Fibroblast of lung (primary cell): ENCODE measurements at regions not wholly inside any gene's neighbourhood (a gene's known extent, or its start where the extent isn't known, plus 50 kb on each side); places are given as distances from the start of the nearest gene placed in this dataset.

Experiments used
- DNase-seq, 2 donors: peaks; one replicate each; pipeline versions ENCODE4 v3.0.0 to v3.0.0-alpha.2; 2010; ENCODE audit warnings: low read depth in 2 of 2
- H2AFZ ChIP-seq: 2 replicates; pipeline ENCODE4 v1.5.1; 2012; ENCODE audit warnings: low read length, control low read depth, inconsistent platforms
- H3K27ac ChIP-seq: 2 replicates; pipeline ENCODE4 v1.5.1; 2011; ENCODE audit warnings: low read length, control low read depth; ENCODE audit not compliant: insufficient read depth
- H3K27me3 ChIP-seq: 2 replicates; pipeline ENCODE4 v1.5.1; 2011; ENCODE audit warnings: mild to moderate bottlenecking, low read length; ENCODE audit not compliant: control insufficient read depth, insufficient read depth
- H3K36me3 ChIP-seq: 2 replicates; pipeline ENCODE4 v1.5.1; 2011; ENCODE audit warnings: low read length; ENCODE audit not compliant: control insufficient read depth, insufficient read depth
- H3K4me1 ChIP-seq: 2 replicates; pipeline ENCODE4 v1.5.1; 2011; ENCODE audit warnings: low read length; ENCODE audit not compliant: control insufficient read depth, insufficient read depth; ENCODE audit errors: extremely low read depth
- H3K4me2 ChIP-seq: 2 replicates; pipeline ENCODE4 v1.5.1; 2011; ENCODE audit warnings: low read length, control low read depth; ENCODE audit not compliant: insufficient read depth; ENCODE audit errors: extremely low read depth
- H3K4me3 ChIP-seq, 4 experiments: fragments of 200-600 bp in 1 of 4; sonication (generic) in 1 of 4; replicated peaks in 1 of 4; 2 replicates each; pipeline ENCODE4 v1.5.1; 2011 to 2016; ENCODE audit warnings: low read length in 4 of 4, low read depth in 3 of 4, mild to moderate bottlenecking in 3 of 4, control low read depth in 2 of 4, inconsistent platforms in 1 of 4, mixed read lengths in 1 of 4; ENCODE audit not compliant: insufficient read depth in 1 of 4; ENCODE audit errors: control extremely low read depth in 1 of 4
- H3K79me2 ChIP-seq: 2 replicates; pipeline ENCODE4 v1.5.1; 2012; ENCODE audit warnings: mild to moderate bottlenecking, low read length, inconsistent platforms; ENCODE audit not compliant: control insufficient read depth, insufficient read depth
- H3K9ac ChIP-seq: 2 replicates; pipeline ENCODE4 v1.5.1; 2011; ENCODE audit warnings: mild to moderate bottlenecking, low read length, control low read depth; ENCODE audit not compliant: insufficient read depth
- H3K9me3 ChIP-seq: 2 replicates; pipeline ENCODE4 v1.5.1; 2012; ENCODE audit warnings: low read depth, low read length; ENCODE audit not compliant: control insufficient read depth, insufficient read depth
- H4K20me1 ChIP-seq: 2 replicates; pipeline ENCODE4 v1.5.1; 2011; ENCODE audit warnings: low read length; ENCODE audit not compliant: control insufficient read depth, insufficient read depth; ENCODE audit errors: extremely low read depth
- EZH2 ChIP-seq: IDR thresholded peaks from 2 replicates; pipeline ENCODE4 v1.5.1; 2012; ENCODE audit warnings: low read length, control low read depth, mild to moderate bottlenecking; ENCODE audit errors: missing control alignments
- TF ChIP-seq, protein P1 (sequence below), 2 donors: IDR thresholded peaks in 1 of 2; conservative IDR thresholded peaks in 1 of 2; 1 replicate in 1 of 2; 2 replicates in 1 of 2; pipeline ENCODE4 v1.5.1; 2011 to 2012; ENCODE audit warnings: low read length in 2 of 2, control low read depth in 1 of 2, inconsistent platforms in 1 of 2, low read depth in 1 of 2, mild to moderate bottlenecking in 1 of 2

DNA sequence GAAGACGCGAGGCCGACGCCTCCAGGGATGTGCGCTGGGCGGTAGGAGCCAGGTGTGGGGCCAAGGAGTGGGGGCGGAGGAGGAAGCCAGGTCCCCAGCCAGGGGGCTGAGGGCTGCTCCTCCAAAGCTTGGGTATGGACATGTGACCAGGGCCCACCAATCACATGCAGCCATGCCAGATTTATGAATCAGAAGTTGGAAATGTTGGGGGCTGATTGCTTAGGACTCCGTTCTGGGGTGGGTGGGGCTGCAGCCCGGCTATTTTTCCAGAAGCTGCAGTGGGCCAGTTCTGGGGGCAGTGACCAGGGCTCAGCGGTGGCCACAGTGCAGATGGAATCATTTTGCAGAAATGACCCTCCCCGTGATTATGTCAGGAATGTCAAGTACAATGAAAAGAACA lies 96.0 kb downstream of the CEBPB start:
- H3K36me3 ChIP-seq = no peaks in the 10 kb centered on the region
- TF ChIP-seq, protein P1, sequence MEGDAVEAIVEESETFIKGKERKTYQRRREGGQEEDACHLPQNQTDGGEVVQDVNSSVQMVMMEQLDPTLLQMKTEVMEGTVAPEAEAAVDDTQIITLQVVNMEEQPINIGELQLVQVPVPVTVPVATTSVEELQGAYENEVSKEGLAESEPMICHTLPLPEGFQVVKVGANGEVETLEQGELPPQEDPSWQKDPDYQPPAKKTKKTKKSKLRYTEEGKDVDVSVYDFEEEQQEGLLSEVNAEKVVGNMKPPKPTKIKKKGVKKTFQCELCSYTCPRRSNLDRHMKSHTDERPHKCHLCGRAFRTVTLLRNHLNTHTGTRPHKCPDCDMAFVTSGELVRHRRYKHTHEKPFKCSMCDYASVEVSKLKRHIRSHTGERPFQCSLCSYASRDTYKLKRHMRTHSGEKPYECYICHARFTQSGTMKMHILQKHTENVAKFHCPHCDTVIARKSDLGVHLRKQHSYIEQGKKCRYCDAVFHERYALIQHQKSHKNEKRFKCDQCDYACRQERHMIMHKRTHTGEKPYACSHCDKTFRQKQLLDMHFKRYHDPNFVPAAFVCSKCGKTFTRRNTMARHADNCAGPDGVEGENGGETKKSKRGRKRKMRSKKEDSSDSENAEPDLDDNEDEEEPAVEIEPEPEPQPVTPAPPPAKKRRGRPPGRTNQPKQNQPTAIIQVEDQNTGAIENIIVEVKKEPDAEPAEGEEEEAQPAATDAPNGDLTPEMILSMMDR (conservative IDR thresholded peaks at IDR 0.05 in 1 of 2, IDR thresholded peaks at IDR 0.05 in 1 of 2; ENCODE audit: low read depth in 1 of 2, low read length in 2 of 2) = no peak
- TF ChIP-seq EZH2 = no peak
- H3K27ac ChIP-seq = peak overlapping the region; percentile 84
- H3K79me2 ChIP-seq = no peaks in the 10 kb centered on the region
- H4K20me1 ChIP-seq = no peaks in the 10 kb centered on the region
- no peak overlapping the region for H3K4me3 ChIP-seq
- H3K9ac ChIP-seq = peak overlapping the region; percentile 45
- peaks cover 42% of the 10 kb centered on the region for H3K4me1 ChIP-seq
- H2AFZ ChIP-seq = no peak overlapping the region
- DNase-seq = peak; percentile 88 to 92
- no peak overlapping the region for H3K4me2 ChIP-seq
- no peaks in the 10 kb centered on the region for H3K9me3 ChIP-seq
- no peaks in the 10 kb centered on the region for H3K27me3 ChIP-seq

DNA sequence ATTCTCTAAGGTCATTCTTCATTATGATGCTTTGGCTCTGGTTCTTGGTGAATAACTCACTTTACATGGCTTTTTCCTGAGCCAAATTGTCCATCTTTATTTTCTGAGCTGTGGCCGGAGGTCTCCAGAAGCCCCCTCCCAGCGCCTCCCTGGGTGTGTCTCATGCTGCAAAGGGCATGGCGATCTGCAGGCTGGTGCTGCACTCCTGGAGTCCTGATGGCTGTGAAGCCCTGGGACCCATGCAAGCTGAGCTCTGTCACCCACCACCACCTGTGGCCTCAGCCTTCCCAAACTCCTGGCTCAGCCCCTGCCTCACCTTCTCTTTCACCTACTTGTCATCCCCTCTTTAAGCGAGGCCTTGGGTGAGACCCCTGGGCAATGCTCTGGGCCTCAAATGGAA lies 96.9 kb downstream of the CEBPB start:
- H4K20me1 ChIP-seq = no peaks in the 10 kb centered on the region
- H3K79me2 ChIP-seq = no peaks in the 10 kb centered on the region
- no peak overlapping the region for H3K4me2 ChIP-seq
- no peak overlapping the region for H2AFZ ChIP-seq
- H3K27ac ChIP-seq = peak overlapping the region; percentile 84
- DNase-seq = no peak
- H3K4me3 ChIP-seq = no peak overlapping the region
- H3K9ac ChIP-seq = no peak overlapping the region
- TF ChIP-seq, protein P1 (conservative IDR thresholded peaks at IDR 0.05 in 1 of 2, IDR thresholded peaks at IDR 0.05 in 1 of 2; ENCODE audit: low read depth in 1 of 2, low read length in 2 of 2) = no peak
- no peak for TF ChIP-seq EZH2
- H3K36me3 ChIP-seq = no peaks in the 10 kb centered on the region
- H3K9me3 ChIP-seq = no peaks in the 10 kb centered on the region
- no peaks in the 10 kb centered on the region for H3K27me3 ChIP-seq
- peaks cover 49% of the 10 kb centered on the region for H3K4me1 ChIP-seq

DNA sequence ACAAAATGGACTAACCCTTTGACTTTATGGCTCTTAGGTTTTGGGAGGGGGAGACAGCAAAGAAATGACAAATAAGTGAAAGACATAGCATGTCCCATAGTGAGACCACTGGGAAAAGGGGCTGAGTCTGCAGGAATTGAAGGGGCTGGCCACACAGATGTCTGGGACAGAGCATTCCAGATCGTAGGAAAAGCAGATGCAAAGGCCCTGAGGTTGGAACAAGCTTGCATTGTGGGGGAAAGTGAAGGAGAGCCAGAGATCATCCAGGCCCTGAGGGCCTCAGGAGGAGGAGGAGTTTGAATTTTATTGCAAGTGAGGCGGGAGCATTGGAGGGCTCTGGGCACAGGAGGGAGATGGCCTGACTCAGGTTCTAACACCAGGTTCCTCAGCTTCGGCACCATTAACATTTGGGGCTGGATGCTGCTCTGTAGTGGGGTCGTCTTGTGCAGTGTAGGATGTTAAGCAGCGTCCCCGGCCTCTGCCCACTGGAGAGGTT lies 97.5 kb downstream of the CEBPB start:
- Histone ChIP-seq H3K79me2 (no peaks in the 10 kb centered on the region), H3K36me3 (no peaks in the 10 kb centered on the region), H3K4me2 (no peak overlapping the region), H3K9me3 (no peaks in the 10 kb centered on the region), H3K9ac (no peak overlapping the region), H3K27me3 (no peaks in the 10 kb centered on the region), H3K4me1 (peaks cover 54% of the 10 kb centered on the region), H2AFZ (no peak overlapping the region), H4K20me1 (no peaks in the 10 kb centered on the region), H3K27ac (no peak overlapping the region), H3K4me3 (no peak overlapping the region)
- no peak for TF ChIP-seq EZH2
- TF ChIP-seq, protein P1 (conservative IDR thresholded peaks at IDR 0.05 in 1 of 2, IDR thresholded peaks at IDR 0.05 in 1 of 2; ENCODE audit: low read depth in 1 of 2, low read length in 2 of 2) = no peak
- no peak for DNase-seq
